ENCODE measurements at regions not wholly inside any gene's neighbourhood (a gene's known extent, or its start where the extent isn't known, plus 50 kb on each side); places are given as distances from the start of the nearest gene placed in this dataset.

DNA sequence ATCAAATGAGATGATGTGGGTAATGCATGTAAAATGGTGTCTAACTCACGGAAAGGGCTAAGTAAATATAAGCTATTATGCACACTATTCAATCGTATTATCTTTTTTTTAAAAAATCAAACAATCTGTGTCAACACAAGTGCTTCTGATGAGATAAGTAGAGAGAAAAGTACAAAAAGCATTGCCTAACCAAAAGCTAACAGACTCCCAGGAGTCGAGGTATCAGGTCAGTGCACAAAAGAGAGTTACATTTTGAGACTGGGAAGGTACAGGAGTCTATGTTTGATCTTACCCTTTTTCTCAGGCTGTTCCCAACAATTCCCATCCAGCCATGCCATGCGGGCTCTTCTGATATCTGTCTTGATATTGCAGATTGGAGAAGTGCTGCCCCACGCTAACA lies 203.3 kb upstream of the ZIC3 start:
- Histone ChIP-seq H3K9me3 (no peaks in the 10 kb centered on the region), H3K27me3 (replicated peaks in 1 of 2; ENCODE audit: control insufficient read depth in 2 of 2, extremely low read depth in 1 of 2, insufficient read depth in 2 of 2, low read length in 1 of 2) (peaks cover 0 to 4% of the 10 kb centered on the region in 2 experiments), H3K4me3 (ENCODE audit: control insufficient read depth in 1 of 2, extremely low read depth in 1 of 2, low read length in 1 of 2) (no peak overlapping the region), H3K36me3 (ENCODE audit: control insufficient read depth in 2 of 2, extremely low read depth in 1 of 2, insufficient read depth in 1 of 2, low read length in 1 of 2) (no peaks in the 10 kb centered on the region), H3K4me1 (ENCODE audit: control insufficient read depth in 1 of 2, extremely low read depth in 1 of 2, insufficient read depth in 2 of 2, low read length in 2 of 2) (no peaks in the 10 kb centered on the region), H3K27ac (ENCODE audit: low read length) (no peak overlapping the region)
- H3K27me3 Mint-ChIP-seq: peaks cover 7 to 36% of the 10 kb centered on the region in 2 donors
- ATAC-seq (replicated peaks in 1 of 4) (no peak), DNase-seq (no peak)
- CTCF ChIA-PET: no interaction called here
- no peak overlapping the region for H3K27ac Mint-ChIP-seq
- H3K4me3 Mint-ChIP-seq: no peak overlapping the region
- H3K4me1 Mint-ChIP-seq: no peaks in the 10 kb centered on the region
- no peaks in the 10 kb centered on the region for H3K36me3 Mint-ChIP-seq
- POLR2A ChIA-PET: no interaction called here
- no peaks in the 10 kb centered on the region for H3K9me3 Mint-ChIP-seq
- WGBS (ENCODE audit: insufficient coverage): no CpG with 5 or more reads among the region's 5 CpGs

DNA sequence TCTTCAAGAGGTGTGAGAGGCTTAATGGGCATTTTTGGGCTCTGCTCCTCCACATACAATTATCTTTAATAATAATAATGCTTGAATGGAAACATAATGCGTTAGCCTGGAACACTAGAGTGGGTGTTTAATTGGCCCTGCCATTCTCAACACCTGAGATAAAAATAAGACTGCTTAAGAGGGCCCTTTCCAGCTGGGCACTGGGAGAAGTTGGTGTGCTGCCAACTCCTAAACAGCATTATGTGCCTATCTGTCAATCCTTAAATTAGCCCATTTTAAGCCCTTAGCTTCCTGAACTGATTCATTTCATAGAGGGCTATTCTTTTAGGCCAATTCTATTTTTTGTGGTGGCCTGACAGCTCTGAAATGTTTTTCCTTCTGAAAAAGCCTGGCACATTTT lies 211.1 kb upstream of the ZIC3 start:
- no peak overlapping the region for H3K27ac ChIP-seq (ENCODE audit: low read length)
- H3K36me3 Mint-ChIP-seq: no peaks in the 10 kb centered on the region
- H3K27me3 ChIP-seq (replicated peaks in 1 of 2; ENCODE audit: control insufficient read depth in 2 of 2, extremely low read depth in 1 of 2, insufficient read depth in 2 of 2, low read length in 1 of 2): no peaks in the 10 kb centered on the region
- DNase-seq (no peak), ATAC-seq (replicated peaks in 1 of 4) (no peak)
- no peak overlapping the region for H3K4me3 Mint-ChIP-seq
- no peaks in the 10 kb centered on the region for H3K9me3 ChIP-seq
- H3K4me1 ChIP-seq (ENCODE audit: control insufficient read depth in 1 of 2, extremely low read depth in 1 of 2, insufficient read depth in 2 of 2, low read length in 2 of 2): no peaks in the 10 kb centered on the region
- H3K4me1 Mint-ChIP-seq: no peaks in the 10 kb centered on the region
- H3K27me3 Mint-ChIP-seq: peaks cover 0 to 24% of the 10 kb centered on the region in 2 donors
- H3K36me3 ChIP-seq (ENCODE audit: control insufficient read depth in 2 of 2, extremely low read depth in 1 of 2, insufficient read depth in 1 of 2, low read length in 1 of 2): no peaks in the 10 kb centered on the region
- no peak overlapping the region for H3K4me3 ChIP-seq (ENCODE audit: control insufficient read depth in 1 of 2, extremely low read depth in 1 of 2, low read length in 1 of 2)
- ChIA-PET POLR2A (no interaction called here), CTCF (no interaction called here)
- WGBS (ENCODE audit: insufficient coverage): no CpG with 5 or more reads among the region's 1 CpG
- no peaks in the 10 kb centered on the region for H3K9me3 Mint-ChIP-seq
- H3K27ac Mint-ChIP-seq: no peak overlapping the region

GRCh38 chrX:137353404-137353803 lies 212.5 kb upstream of the ZIC3 start:
- no peak overlapping the region for H3K4me3 Mint-ChIP-seq
- H3K27me3 ChIP-seq (replicated peaks in 1 of 2; ENCODE audit: control insufficient read depth in 2 of 2, extremely low read depth in 1 of 2, insufficient read depth in 2 of 2, low read length in 1 of 2): no peaks in the 10 kb centered on the region
- DNase-seq: no peak
- H3K36me3 Mint-ChIP-seq: no peaks in the 10 kb centered on the region
- H3K27ac Mint-ChIP-seq: no peak overlapping the region
- no peaks in the 10 kb centered on the region for H3K9me3 ChIP-seq
- no peaks in the 10 kb centered on the region for H3K36me3 ChIP-seq (ENCODE audit: control insufficient read depth in 2 of 2, extremely low read depth in 1 of 2, insufficient read depth in 1 of 2, low read length in 1 of 2)
- WGBS (ENCODE audit: insufficient coverage): no CpG with 5 or more reads among the region's 1 CpG
- H3K4me1 Mint-ChIP-seq: no peaks in the 10 kb centered on the region
- no peaks in the 10 kb centered on the region for H3K4me1 ChIP-seq (ENCODE audit: control insufficient read depth in 1 of 2, extremely low read depth in 1 of 2, insufficient read depth in 2 of 2, low read length in 2 of 2)
- no peaks in the 10 kb centered on the region for H3K9me3 Mint-ChIP-seq
- CTCF ChIA-PET: no interaction called here
- ATAC-seq (replicated peaks in 1 of 4): no peak
- no peak overlapping the region for H3K4me3 ChIP-seq (ENCODE audit: control insufficient read depth in 1 of 2, extremely low read depth in 1 of 2, low read length in 1 of 2)
- POLR2A ChIA-PET: no interaction called here
- H3K27ac ChIP-seq (ENCODE audit: low read length): no peak overlapping the region
- peaks cover 0 to 22% of the 10 kb centered on the region in 2 donors for H3K27me3 Mint-ChIP-seq

GRCh38 chrX:137352101-137352660 lies 213.7 kb upstream of the ZIC3 start:
- POLR2A ChIA-PET: no interaction called here
- H3K9me3 Mint-ChIP-seq: no peaks in the 10 kb centered on the region
- H3K27me3 Mint-ChIP-seq: peaks cover 0 to 23% of the 10 kb centered on the region in 2 donors
- Histone ChIP-seq H3K4me3 (ENCODE audit: control insufficient read depth in 1 of 2, extremely low read depth in 1 of 2, low read length in 1 of 2) (no peak overlapping the region), H3K27me3 (replicated peaks in 1 of 2; ENCODE audit: control insufficient read depth in 2 of 2, extremely low read depth in 1 of 2, insufficient read depth in 2 of 2, low read length in 1 of 2) (no peaks in the 10 kb centered on the region), H3K9me3 (no peaks in the 10 kb centered on the region), H3K27ac (ENCODE audit: low read length) (no peak overlapping the region), H3K4me1 (ENCODE audit: control insufficient read depth in 1 of 2, extremely low read depth in 1 of 2, insufficient read depth in 2 of 2, low read length in 2 of 2) (no peaks in the 10 kb centered on the region), H3K36me3 (ENCODE audit: control insufficient read depth in 2 of 2, extremely low read depth in 1 of 2, insufficient read depth in 1 of 2, low read length in 1 of 2) (no peaks in the 10 kb centered on the region)
- H3K4me3 Mint-ChIP-seq: no peak overlapping the region
- DNase-seq (no peak), ATAC-seq (replicated peaks in 1 of 4) (no peak)
- H3K36me3 Mint-ChIP-seq: no peaks in the 10 kb centered on the region
- H3K4me1 Mint-ChIP-seq: no peaks in the 10 kb centered on the region
- H3K27ac Mint-ChIP-seq: no peak overlapping the region
- CTCF ChIA-PET: no interaction called here

DNA sequence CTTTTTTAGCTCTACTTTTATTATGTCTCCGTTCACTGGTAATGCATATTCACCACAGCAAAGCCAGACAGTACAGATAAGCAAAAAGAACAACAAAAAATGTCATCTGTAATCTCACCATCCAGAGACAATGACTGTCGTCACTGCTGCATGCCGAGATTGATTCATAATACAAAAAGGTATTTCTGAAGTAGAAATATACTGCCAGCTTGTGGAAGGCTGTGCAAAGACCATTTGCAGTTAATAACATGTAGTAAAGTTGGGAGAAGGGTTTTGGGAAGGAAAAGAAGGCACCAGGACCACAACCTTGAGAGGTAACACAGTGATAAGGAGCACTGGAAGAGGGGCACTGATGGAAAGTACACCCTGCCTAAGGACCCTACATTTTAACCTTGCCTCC lies 223.0 kb upstream of the ZIC3 start:
- H3K4me3 ChIP-seq (ENCODE audit: control insufficient read depth in 1 of 2, extremely low read depth in 1 of 2, low read length in 1 of 2): no peak overlapping the region
- no CpG with 5 or more reads among the region's 3 CpGs for WGBS (ENCODE audit: insufficient coverage)
- Mint-ChIP-seq H3K4me3 (no peak overlapping the region), H3K9me3 (no peaks in the 10 kb centered on the region), H3K27ac (no peak overlapping the region), H3K36me3 (no peaks in the 10 kb centered on the region), H3K27me3 (peaks cover 1 to 35% of the 10 kb centered on the region in 2 donors), H3K4me1 (no peaks in the 10 kb centered on the region)
- no peaks in the 10 kb centered on the region for H3K36me3 ChIP-seq (ENCODE audit: control insufficient read depth in 2 of 2, extremely low read depth in 1 of 2, insufficient read depth in 1 of 2, low read length in 1 of 2)
- ChIA-PET POLR2A (no interaction called here), CTCF (interaction anchor here in 1 of 2 donors (0.6 kb wide), 1 partner anchor 391 kb away, joined by 5 read pairs; no protein-coding TSS in a partner anchor)
- ATAC-seq (replicated peaks in 1 of 4) (no peak), DNase-seq (no peak)
- no peaks in the 10 kb centered on the region for H3K9me3 ChIP-seq
- no peaks in the 10 kb centered on the region for H3K4me1 ChIP-seq (ENCODE audit: control insufficient read depth in 1 of 2, extremely low read depth in 1 of 2, insufficient read depth in 2 of 2, low read length in 2 of 2)
- no peaks in the 10 kb centered on the region for H3K27me3 ChIP-seq (replicated peaks in 1 of 2; ENCODE audit: control insufficient read depth in 2 of 2, extremely low read depth in 1 of 2, insufficient read depth in 2 of 2, low read length in 1 of 2)
- no peak overlapping the region for H3K27ac ChIP-seq (ENCODE audit: low read length)

DNA sequence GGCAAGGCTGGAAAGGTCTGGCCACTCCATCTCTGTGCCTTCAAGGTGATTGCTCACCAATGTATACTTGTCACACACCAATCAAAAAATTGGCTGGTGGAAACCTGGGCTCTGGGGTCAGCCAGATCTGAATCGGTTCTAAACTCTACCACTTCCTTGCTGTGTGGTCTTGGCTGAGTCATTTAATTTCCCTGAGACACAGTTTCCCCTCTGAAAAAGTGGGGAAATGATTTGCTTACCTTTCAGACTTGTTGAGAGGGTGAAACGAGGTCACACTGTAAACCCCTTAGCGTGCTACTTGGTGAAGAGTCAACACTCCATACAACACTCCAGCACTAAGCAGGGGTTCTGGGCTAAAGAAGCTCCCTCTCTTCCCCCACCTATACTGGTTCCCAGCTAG lies 252.3 kb upstream of the ZIC3 start:
- H3K4me1 Mint-ChIP-seq: no peaks in the 10 kb centered on the region
- no CpG with 5 or more reads among the region's 3 CpGs for WGBS (ENCODE audit: insufficient coverage)

GRCh38 chrX:137305404-137305803 lies 260.5 kb upstream of the ZIC3 start:
- Mint-ChIP-seq H3K9me3 (peaks cover 0 to 5% (median 0%) of the 10 kb centered on the region in 3 donors), H3K27ac (no peak overlapping the region), H3K4me1 (no peaks in the 10 kb centered on the region), H3K4me3 (no peak overlapping the region), H3K27me3 (peaks cover 0 to 11% of the 10 kb centered on the region in 2 donors), H3K36me3 (no peaks in the 10 kb centered on the region)
- DNase-seq (no peak), ATAC-seq (replicated peaks in 1 of 4) (no peak)
- H3K36me3 ChIP-seq (ENCODE audit: control insufficient read depth in 2 of 2, extremely low read depth in 1 of 2, insufficient read depth in 1 of 2, low read length in 1 of 2): no peaks in the 10 kb centered on the region
- no peak overlapping the region for H3K4me3 ChIP-seq (ENCODE audit: control insufficient read depth in 1 of 2, extremely low read depth in 1 of 2, low read length in 1 of 2)
- ChIA-PET POLR2A (no interaction called here), CTCF (no interaction called here)
- no peaks in the 10 kb centered on the region for H3K27me3 ChIP-seq (replicated peaks in 1 of 2; ENCODE audit: control insufficient read depth in 2 of 2, extremely low read depth in 1 of 2, insufficient read depth in 2 of 2, low read length in 1 of 2)
- no peaks in the 10 kb centered on the region for H3K4me1 ChIP-seq (ENCODE audit: control insufficient read depth in 1 of 2, extremely low read depth in 1 of 2, insufficient read depth in 2 of 2, low read length in 2 of 2)
- H3K9me3 ChIP-seq: no peaks in the 10 kb centered on the region
- no peak overlapping the region for H3K27ac ChIP-seq (ENCODE audit: low read length)

More for the DNA sequence above, 252.3 kb upstream of the ZIC3 start:
- POLR2A ChIA-PET: no interaction called here
- H3K9me3 ChIP-seq: no peaks in the 10 kb centered on the region
- no peaks in the 10 kb centered on the region for H3K36me3 ChIP-seq (ENCODE audit: control insufficient read depth in 2 of 2, extremely low read depth in 1 of 2, insufficient read depth in 1 of 2, low read length in 1 of 2)
- Mint-ChIP-seq H3K9me3 (peaks cover 0 to 6% (median 4%) of the 10 kb centered on the region in 3 donors), H3K27ac (no peak overlapping the region), H3K27me3 (peaks cover 0 to 7% of the 10 kb centered on the region in 2 donors), H3K36me3 (no peaks in the 10 kb centered on the region), H3K4me3 (no peak overlapping the region)
- CTCF ChIA-PET: no interaction called here
- H3K4me3 ChIP-seq (ENCODE audit: control insufficient read depth in 1 of 2, extremely low read depth in 1 of 2, low read length in 1 of 2): no peak overlapping the region
- DNase-seq: no peak
- no peak for ATAC-seq (replicated peaks in 1 of 4)
- H3K27ac ChIP-seq (ENCODE audit: low read length): no peak overlapping the region
- H3K27me3 ChIP-seq (replicated peaks in 1 of 2; ENCODE audit: control insufficient read depth in 2 of 2, extremely low read depth in 1 of 2, insufficient read depth in 2 of 2, low read length in 1 of 2): no peaks in the 10 kb centered on the region
- no peaks in the 10 kb centered on the region for H3K4me1 ChIP-seq (ENCODE audit: control insufficient read depth in 1 of 2, extremely low read depth in 1 of 2, insufficient read depth in 2 of 2, low read length in 2 of 2)

Data from T-cell (primary cell).